ENCODE measurements at regions not wholly inside any gene's neighbourhood (a gene's known extent, or its start where the extent isn't known, plus 50 kb on each side); places are given as distances from the start of the nearest gene placed in this dataset.

DNA sequence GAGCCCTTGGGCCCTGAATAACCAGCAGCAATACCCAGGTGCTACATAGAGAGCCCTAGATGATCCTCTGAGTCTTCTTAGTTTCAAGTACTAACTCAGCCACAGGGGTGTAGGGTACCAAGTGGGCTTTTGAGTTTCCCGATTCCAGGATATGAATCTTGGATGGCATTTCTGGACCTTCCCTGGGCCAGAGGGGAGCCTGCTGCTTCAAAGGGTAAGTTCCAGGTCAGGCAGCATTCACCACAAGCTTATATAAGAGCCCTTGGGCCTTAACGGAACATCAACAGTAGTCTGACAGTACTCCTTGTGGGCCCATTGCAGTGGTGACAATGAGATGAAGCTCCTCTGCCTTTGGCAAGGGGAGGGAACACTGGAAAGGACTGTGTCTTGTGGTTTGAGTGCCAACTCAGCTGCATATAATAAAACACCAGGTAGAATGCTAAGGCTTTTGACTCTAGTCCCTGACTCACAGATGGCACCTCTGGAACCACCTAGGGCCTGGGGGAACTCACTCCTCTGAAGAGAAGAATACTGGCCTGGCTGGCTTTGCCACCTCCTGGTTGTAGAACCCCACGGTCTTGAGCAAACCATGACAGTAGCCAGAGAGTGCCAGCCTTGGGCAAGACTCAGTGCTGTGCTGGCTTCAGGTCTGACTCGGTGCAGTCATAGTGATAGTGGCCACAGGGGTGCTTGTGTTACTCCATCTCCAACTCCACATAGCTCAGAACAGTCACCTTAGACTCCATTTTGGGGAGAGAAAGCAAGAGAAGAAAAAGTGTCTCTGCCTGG, 235.7 kb downstream of the AKAIN1 start:
- TF ChIP-seq, protein P1, sequence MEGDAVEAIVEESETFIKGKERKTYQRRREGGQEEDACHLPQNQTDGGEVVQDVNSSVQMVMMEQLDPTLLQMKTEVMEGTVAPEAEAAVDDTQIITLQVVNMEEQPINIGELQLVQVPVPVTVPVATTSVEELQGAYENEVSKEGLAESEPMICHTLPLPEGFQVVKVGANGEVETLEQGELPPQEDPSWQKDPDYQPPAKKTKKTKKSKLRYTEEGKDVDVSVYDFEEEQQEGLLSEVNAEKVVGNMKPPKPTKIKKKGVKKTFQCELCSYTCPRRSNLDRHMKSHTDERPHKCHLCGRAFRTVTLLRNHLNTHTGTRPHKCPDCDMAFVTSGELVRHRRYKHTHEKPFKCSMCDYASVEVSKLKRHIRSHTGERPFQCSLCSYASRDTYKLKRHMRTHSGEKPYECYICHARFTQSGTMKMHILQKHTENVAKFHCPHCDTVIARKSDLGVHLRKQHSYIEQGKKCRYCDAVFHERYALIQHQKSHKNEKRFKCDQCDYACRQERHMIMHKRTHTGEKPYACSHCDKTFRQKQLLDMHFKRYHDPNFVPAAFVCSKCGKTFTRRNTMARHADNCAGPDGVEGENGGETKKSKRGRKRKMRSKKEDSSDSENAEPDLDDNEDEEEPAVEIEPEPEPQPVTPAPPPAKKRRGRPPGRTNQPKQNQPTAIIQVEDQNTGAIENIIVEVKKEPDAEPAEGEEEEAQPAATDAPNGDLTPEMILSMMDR (IDR thresholded peaks at IDR 0.05; ENCODE audit: low read depth, low read length) = no peak
- TF ChIP-seq EZH2phosphoT487 (IDR thresholded peaks at IDR 0.05; ENCODE audit: low read depth) = no peak
